ENCODE measurements at regions not wholly inside any gene's neighbourhood (a gene's known extent, or its start where the extent isn't known, plus 50 kb on each side); places are given as distances from the start of the nearest gene placed in this dataset.

DNA sequence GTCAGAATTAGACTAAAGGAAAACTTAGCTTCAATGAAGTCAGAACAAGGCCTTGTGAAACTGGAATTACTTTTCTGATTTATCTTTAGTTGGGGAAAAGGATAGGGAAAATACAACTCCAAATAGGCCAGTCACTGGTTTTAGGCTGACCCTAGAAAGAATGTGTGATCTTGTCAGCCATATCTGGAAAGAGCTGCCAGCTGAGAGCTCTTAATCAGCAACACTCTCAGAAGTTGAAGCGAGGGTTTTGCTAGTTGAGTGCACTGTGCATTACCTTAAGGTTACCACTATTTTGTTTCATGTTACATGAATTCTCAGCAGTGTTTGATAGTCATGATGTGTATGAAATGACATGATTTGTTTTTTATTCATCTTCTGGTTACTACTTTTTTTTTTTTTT is 905.3 kb upstream of the ALCAM start:
- TF ChIP-seq OSR1 (CRISPR knock-in tag; IDR thresholded peaks at IDR 0.05) (no peak), ISL1 (CRISPR knock-in tag; IDR thresholded peaks at IDR 0.05) (no peak), TOX (CRISPR knock-in tag; IDR thresholded peaks at IDR 0.05; ENCODE audit: borderline replicate concordance) (no peak), ZC3H10 (CRISPR knock-in tag; IDR thresholded peaks at IDR 0.05) (no peak), CSDC2 (CRISPR knock-in tag; IDR thresholded peaks at IDR 0.05) (no peak), ARNTL (CRISPR knock-in tag; IDR thresholded peaks at IDR 0.05; ENCODE audit: borderline replicate concordance, low read depth) (no peak), TCF4 (CRISPR knock-in tag; IDR thresholded peaks at IDR 0.05; ENCODE audit: borderline replicate concordance) (no peak)
- TF ChIP-seq, protein P1, sequence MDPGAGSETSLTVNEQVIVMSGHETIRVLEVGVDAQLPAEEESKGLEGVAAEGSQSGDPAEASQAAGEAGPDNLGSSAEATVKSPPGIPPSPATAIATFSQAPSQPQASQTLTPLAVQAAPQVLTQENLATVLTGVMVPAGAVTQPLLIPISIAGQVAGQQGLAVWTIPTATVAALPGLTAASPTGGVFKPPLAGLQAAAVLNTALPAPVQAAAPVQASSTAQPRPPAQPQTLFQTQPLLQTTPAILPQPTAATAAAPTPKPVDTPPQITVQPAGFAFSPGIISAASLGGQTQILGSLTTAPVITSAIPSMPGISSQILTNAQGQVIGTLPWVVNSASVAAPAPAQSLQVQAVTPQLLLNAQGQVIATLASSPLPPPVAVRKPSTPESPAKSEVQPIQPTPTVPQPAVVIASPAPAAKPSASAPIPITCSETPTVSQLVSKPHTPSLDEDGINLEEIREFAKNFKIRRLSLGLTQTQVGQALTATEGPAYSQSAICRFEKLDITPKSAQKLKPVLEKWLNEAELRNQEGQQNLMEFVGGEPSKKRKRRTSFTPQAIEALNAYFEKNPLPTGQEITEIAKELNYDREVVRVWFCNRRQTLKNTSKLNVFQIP (CRISPR knock-in tag; IDR thresholded peaks at IDR 0.05; ENCODE audit: borderline replicate concordance, low read depth) = no peak
- TF ChIP-seq, protein P2, sequence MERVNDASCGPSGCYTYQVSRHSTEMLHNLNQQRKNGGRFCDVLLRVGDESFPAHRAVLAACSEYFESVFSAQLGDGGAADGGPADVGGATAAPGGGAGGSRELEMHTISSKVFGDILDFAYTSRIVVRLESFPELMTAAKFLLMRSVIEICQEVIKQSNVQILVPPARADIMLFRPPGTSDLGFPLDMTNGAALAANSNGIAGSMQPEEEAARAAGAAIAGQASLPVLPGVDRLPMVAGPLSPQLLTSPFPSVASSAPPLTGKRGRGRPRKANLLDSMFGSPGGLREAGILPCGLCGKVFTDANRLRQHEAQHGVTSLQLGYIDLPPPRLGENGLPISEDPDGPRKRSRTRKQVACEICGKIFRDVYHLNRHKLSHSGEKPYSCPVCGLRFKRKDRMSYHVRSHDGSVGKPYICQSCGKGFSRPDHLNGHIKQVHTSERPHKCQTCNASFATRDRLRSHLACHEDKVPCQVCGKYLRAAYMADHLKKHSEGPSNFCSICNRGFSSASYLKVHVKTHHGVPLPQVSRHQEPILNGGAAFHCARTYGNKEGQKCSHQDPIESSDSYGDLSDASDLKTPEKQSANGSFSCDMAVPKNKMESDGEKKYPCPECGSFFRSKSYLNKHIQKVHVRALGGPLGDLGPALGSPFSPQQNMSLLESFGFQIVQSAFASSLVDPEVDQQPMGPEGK (CRISPR knock-in tag; IDR thresholded peaks at IDR 0.05; ENCODE audit: borderline replicate concordance) = no peak
- TF ChIP-seq, protein P3, sequence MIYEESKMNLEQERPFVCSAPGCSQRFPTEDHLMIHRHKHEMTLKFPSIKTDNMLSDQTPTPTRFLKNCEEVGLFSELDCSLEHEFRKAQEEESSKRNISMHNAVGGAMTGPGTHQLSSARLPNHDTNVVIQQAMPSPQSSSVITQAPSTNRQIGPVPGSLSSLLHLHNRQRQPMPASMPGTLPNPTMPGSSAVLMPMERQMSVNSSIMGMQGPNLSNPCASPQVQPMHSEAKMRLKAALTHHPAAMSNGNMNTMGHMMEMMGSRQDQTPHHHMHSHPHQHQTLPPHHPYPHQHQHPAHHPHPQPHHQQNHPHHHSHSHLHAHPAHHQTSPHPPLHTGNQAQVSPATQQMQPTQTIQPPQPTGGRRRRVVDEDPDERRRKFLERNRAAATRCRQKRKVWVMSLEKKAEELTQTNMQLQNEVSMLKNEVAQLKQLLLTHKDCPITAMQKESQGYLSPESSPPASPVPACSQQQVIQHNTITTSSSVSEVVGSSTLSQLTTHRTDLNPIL (CRISPR knock-in tag; IDR thresholded peaks at IDR 0.05; ENCODE audit: low read depth) = no peak
- TF ChIP-seq, protein P4, sequence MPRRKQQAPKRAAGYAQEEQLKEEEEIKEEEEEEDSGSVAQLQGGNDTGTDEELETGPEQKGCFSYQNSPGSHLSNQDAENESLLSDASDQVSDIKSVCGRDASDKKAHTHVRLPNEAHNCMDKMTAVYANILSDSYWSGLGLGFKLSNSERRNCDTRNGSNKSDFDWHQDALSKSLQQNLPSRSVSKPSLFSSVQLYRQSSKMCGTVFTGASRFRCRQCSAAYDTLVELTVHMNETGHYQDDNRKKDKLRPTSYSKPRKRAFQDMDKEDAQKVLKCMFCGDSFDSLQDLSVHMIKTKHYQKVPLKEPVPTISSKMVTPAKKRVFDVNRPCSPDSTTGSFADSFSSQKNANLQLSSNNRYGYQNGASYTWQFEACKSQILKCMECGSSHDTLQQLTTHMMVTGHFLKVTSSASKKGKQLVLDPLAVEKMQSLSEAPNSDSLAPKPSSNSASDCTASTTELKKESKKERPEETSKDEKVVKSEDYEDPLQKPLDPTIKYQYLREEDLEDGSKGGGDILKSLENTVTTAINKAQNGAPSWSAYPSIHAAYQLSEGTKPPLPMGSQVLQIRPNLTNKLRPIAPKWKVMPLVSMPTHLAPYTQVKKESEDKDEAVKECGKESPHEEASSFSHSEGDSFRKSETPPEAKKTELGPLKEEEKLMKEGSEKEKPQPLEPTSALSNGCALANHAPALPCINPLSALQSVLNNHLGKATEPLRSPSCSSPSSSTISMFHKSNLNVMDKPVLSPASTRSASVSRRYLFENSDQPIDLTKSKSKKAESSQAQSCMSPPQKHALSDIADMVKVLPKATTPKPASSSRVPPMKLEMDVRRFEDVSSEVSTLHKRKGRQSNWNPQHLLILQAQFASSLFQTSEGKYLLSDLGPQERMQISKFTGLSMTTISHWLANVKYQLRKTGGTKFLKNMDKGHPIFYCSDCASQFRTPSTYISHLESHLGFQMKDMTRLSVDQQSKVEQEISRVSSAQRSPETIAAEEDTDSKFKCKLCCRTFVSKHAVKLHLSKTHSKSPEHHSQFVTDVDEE (CRISPR knock-in tag; IDR thresholded peaks at IDR 0.05) = no peak

DNA sequence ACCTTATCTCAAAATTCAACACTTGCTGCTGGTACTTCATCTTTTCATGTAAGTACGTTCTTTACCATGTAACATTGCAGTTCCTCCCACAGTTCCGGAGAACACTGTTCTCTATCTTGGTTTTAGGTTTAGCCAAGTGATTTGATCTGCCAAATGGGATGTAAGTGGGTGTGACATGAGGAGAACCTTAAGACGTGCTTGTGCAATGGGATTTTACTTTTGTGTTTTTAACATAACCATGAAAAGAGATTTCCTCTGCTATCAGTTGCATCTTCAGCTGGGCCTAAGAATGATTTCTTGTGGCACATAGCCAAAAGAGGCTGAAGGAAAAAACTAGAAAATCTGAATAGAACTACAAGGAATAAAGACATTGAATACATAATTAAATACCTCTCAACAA is 894.5 kb upstream of the ALCAM start:
- ATAC-seq = no peak
- TF ChIP-seq OSR1 (CRISPR knock-in tag; IDR thresholded peaks at IDR 0.05) (no peak), ESRRG (CRISPR knock-in tag; IDR thresholded peaks at IDR 0.05) (no peak), TCF4 (CRISPR knock-in tag; IDR thresholded peaks at IDR 0.05; ENCODE audit: borderline replicate concordance) (no peak), ARNTL (CRISPR knock-in tag; IDR thresholded peaks at IDR 0.05; ENCODE audit: borderline replicate concordance, low read depth) (no peak), SNAI2 (CRISPR knock-in tag; IDR thresholded peaks at IDR 0.05) (no peak), GLIS3 (CRISPR knock-in tag; IDR thresholded peaks at IDR 0.05) (no peak), RARB (CRISPR knock-in tag; IDR thresholded peaks at IDR 0.05) (no peak), ZNF70 (CRISPR knock-in tag; IDR thresholded peaks at IDR 0.05) (no peak), ZNF565 (CRISPR knock-in tag; conservative IDR thresholded peaks at IDR 0.05; ENCODE audit: low read depth) (no peak), ZNF8 (CRISPR knock-in tag; IDR thresholded peaks at IDR 0.05) (no peak), CSDC2 (CRISPR knock-in tag; IDR thresholded peaks at IDR 0.05) (no peak), PPARA (CRISPR knock-in tag; IDR thresholded peaks at IDR 0.05; ENCODE audit: borderline replicate concordance) (no peak), ZFP30 (CRISPR knock-in tag; IDR thresholded peaks at IDR 0.05) (no peak), TOX (CRISPR knock-in tag; IDR thresholded peaks at IDR 0.05; ENCODE audit: borderline replicate concordance) (no peak), BACH2 (CRISPR knock-in tag; IDR thresholded peaks at IDR 0.05; ENCODE audit: borderline replicate concordance) (no peak), ZC3H10 (CRISPR knock-in tag; IDR thresholded peaks at IDR 0.05) (no peak)
- TF ChIP-seq, protein P1 (CRISPR knock-in tag; IDR thresholded peaks at IDR 0.05; ENCODE audit: borderline replicate concordance, low read depth) = no peak
- TF ChIP-seq, protein P3 (CRISPR knock-in tag; IDR thresholded peaks at IDR 0.05; ENCODE audit: low read depth) = no peak
- TF ChIP-seq, protein P5, sequence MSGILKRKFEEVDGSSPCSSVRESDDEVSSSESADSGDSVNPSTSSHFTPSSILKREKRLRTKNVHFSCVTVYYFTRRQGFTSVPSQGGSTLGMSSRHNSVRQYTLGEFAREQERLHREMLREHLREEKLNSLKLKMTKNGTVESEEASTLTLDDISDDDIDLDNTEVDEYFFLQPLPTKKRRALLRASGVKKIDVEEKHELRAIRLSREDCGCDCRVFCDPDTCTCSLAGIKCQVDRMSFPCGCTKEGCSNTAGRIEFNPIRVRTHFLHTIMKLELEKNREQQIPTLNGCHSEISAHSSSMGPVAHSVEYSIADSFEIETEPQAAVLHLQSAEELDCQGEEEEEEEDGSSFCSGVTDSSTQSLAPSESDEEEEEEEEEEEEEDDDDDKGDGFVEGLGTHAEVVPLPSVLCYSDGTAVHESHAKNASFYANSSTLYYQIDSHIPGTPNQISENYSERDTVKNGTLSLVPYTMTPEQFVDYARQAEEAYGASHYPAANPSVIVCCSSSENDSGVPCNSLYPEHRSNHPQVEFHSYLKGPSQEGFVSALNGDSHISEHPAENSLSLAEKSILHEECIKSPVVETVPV (CRISPR knock-in tag; IDR thresholded peaks at IDR 0.05) = no peak

More for the DNA sequence above, 905.3 kb upstream of the ALCAM start:
- ATAC-seq = no peak; the same call in 2 of the 3 replicates
